LNCAP (cell line): ENCODE measurements at regions not wholly inside any gene's neighbourhood (a gene's known extent, or its start where the extent isn't known, plus 50 kb on each side); places are given as distances from the start of the nearest gene placed in this dataset.

Experiments
- TF ChIP-seq, protein P1 (sequence below): fragments of 450-650 bp; IDR thresholded peaks from 2 replicates; pipeline ENCODE4 v1.5.1; 2017; ENCODE audit warnings: mild to moderate bottlenecking

DNA sequence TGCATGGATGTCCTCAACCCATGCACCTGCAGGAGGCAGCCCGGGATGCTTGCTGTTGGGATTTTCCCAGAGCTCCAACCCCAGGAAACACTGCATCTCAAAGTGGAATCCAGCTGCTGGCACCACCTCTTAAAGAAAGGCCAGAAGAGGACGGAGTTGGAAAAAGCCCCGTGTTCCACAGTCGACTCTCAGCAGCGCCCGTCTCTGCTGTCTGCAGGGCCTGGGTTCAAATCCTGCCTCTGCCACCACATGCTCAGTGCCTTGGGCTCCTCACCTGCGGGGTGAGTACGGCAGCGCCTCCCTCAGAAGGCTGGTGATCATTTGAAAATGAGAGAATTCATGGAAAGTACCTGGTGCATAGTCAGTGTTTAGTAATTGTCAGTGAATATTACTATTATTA is 65.6 kb upstream of the ZNF716 start:
- TF ChIP-seq, protein P1, sequence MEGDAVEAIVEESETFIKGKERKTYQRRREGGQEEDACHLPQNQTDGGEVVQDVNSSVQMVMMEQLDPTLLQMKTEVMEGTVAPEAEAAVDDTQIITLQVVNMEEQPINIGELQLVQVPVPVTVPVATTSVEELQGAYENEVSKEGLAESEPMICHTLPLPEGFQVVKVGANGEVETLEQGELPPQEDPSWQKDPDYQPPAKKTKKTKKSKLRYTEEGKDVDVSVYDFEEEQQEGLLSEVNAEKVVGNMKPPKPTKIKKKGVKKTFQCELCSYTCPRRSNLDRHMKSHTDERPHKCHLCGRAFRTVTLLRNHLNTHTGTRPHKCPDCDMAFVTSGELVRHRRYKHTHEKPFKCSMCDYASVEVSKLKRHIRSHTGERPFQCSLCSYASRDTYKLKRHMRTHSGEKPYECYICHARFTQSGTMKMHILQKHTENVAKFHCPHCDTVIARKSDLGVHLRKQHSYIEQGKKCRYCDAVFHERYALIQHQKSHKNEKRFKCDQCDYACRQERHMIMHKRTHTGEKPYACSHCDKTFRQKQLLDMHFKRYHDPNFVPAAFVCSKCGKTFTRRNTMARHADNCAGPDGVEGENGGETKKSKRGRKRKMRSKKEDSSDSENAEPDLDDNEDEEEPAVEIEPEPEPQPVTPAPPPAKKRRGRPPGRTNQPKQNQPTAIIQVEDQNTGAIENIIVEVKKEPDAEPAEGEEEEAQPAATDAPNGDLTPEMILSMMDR, result no peak

DNA sequence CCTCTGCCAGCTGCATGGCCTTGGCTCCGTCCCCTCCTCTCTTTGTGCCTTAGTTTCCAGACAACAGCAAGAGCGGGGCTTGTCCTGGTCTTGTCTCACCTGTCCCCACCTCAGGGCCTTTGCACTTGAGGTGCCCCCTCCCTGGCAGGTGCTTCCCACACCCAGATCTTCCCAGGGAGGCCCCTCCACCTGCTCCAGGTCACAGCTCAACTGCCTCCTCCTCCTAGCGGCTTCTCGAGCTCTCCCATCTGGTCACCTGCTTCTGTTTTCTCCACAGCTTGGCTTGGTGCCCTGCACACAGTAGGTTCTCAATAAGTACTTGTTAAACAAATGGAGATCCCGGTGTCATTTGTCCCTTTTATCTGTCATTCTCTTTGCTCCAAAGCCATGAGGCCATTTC is 64.3 kb upstream of the ZNF716 start:
- TF ChIP-seq, protein P1, result no peak

DNA sequence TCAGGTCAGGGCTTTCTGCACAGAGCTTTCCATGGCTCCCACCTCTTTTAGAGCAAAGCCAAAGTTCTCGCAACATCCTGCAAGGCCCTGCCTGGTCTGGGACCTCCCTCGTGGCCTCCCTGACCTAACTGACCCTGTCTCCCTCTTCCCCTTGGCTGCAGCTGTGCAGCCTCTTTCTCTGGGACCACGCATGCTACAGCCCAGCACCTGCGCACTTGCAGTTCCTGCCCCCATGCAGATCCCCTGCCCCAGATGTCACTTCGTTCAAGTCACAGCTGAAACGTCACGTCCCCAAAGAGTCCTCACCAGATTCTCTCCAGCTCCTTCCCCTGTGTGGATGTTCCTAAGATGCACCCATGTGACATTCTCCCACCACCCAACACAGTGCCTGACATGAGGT is 61.2 kb upstream of the ZNF716 start:
- TF ChIP-seq, protein P1, result no peak

DNA sequence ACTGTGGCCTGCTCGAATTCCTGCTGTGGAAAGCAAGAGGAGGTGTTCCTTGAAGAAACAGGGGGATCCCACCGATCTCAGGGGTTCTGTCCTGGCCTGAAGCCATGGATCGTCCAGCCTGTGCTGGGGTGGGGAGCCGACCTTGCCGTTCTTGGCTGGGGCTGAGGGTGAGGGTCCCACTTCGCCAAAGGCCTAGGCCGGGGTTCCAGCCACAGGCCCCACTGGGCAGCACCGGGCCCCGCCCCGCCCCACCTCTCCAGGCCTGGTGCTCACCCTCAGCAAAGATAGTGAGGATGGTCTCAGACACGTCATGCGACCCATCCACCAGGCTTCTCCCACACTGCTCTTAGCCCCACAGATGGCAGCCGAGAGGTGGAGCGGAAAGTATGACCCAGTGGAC is 51.4 kb upstream of the ZNF716 start:
- TF ChIP-seq, protein P1, result no peak

DNA sequence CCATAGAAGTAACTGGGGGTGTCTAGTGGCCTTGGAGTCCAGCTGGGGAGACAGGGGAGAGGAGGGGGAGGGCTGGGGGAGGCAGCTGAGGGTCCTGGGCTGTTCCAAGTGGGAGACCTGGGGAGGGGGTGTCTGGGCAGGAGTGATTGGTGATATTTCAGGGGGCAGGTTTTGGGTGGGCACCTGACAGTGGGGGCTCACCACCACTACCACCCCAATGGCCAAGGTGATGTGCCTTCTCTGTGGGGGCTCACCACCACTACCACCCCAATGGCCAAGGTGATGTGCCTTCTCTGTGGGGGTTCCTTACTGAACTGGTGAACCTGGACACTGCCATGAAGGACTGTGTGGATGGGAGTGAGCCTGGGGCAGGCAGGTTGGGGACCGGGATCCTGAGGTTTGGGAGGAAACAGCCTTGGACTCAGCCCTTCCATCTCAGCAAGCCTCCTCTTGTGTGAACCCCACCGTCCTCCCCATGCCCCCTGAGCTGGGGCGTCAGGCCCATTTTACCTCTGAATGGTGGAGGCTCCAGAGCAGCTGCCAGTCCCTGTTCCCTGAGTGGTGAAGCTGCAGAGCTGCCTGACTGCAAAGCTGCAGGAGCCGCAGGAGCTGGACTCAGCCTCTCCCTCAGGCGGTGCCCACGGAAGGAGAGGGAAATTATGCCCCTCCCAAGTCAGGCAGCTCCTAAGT is 50.6 kb upstream of the ZNF716 start:
- TF ChIP-seq, protein P1, result no peak

DNA sequence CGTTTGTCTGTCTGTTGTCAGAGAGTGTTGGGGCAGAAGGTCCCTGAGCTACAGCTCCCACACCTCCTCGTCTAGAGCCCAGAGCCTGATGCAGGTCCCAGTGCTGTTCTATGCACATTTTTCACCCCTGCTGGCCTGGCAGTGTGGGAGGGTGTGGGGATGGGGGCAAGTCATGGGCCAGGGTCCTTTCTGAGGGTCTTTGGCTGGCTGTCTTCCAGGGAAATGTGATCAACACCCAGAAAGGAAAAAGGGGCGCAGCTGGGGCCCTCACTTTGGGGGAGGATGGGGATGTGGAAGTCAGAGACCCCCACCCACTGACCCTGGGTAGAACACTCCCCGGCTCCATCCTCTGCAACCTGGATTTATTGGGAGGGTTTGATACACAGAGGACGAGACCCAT is 50.0 kb upstream of the ZNF716 start:
- TF ChIP-seq, protein P1, result no peak
